H9 (cell line): ENCODE measurements at regions not wholly inside any gene's neighbourhood (a gene's known extent, or its start where the extent isn't known, plus 50 kb on each side); places are given as distances from the start of the nearest gene placed in this dataset.
A peak's percentile ranks its signal among the peaks of the same experiment; 100 is the strongest.

ENCODE experiments used
- DNase-seq: peaks from one replicate; pipeline ENCODE4 v3.0.0-alpha.2; 2017
- H2AFZ ChIP-seq: one replicate; pipeline ENCODE4 v1.6.1; 2013; ENCODE audit warnings: mild to moderate bottlenecking, low read length, control low read depth, moderate library complexity
- H2AK5ac ChIP-seq: 2 replicates; pipeline ENCODE4 v1.6.1; 2013; ENCODE audit warnings: low read length, control low read depth, mixed read lengths; ENCODE audit not compliant: insufficient read length
- H2BK120ac ChIP-seq: one replicate; pipeline ENCODE4 v1.6.1; 2013; ENCODE audit warnings: low read depth, mild to moderate bottlenecking, low read length, control low read depth, inconsistent platforms; ENCODE audit not compliant: poor library complexity, severe bottlenecking
- H2BK12ac ChIP-seq: 2 replicates; pipeline ENCODE4 v1.6.1; 2013; ENCODE audit warnings: low read length, control low read depth, mixed read lengths, low read depth; ENCODE audit not compliant: insufficient read length
- H2BK15ac ChIP-seq: 2 replicates; pipeline ENCODE4 v1.6.1; 2013; ENCODE audit warnings: low read depth, low read length, control low read depth
- H2BK20ac ChIP-seq: one replicate; pipeline ENCODE4 v1.6.1; 2013; ENCODE audit warnings: low read depth, mild to moderate bottlenecking, low read length, control low read depth, inconsistent platforms; ENCODE audit not compliant: poor library complexity, severe bottlenecking
- H2BK5ac ChIP-seq: 2 replicates; pipeline ENCODE4 v1.6.1; 2013; ENCODE audit warnings: low read length, control low read depth, mixed read lengths; ENCODE audit not compliant: insufficient read length
- H3K14ac ChIP-seq: 2 replicates; pipeline ENCODE4 v1.6.1; 2013; ENCODE audit warnings: low read length, control low read depth; ENCODE audit not compliant: insufficient read depth
- H3K18ac ChIP-seq: 2 replicates; pipeline ENCODE4 v1.6.1; 2013; ENCODE audit warnings: low read depth, mild to moderate bottlenecking, mixed read lengths, low read length, control low read depth; ENCODE audit not compliant: insufficient read length
- H3K23ac ChIP-seq: 2 replicates; pipeline ENCODE4 v1.6.1; 2013; ENCODE audit warnings: low read length, control low read depth, mixed read lengths, low read depth; ENCODE audit not compliant: insufficient read length
- H3K23me2 ChIP-seq: 2 replicates; pipeline ENCODE4 v1.6.1; 2013; ENCODE audit warnings: low read depth, mild to moderate bottlenecking, mixed read lengths, low read length, control low read depth; ENCODE audit not compliant: insufficient read length, poor library complexity, severe bottlenecking
- H3K27ac ChIP-seq: 2 replicates; pipeline ENCODE4 v1.5.1; 2013; ENCODE audit warnings: low read length, control low read depth, mixed read lengths, low read depth; ENCODE audit not compliant: insufficient read length
- H3K27me3 ChIP-seq: 2 replicates; pipeline ENCODE4 v1.6.1; 2013; ENCODE audit warnings: low read length, control low read depth, inconsistent platforms; ENCODE audit not compliant: insufficient read depth
- H3K4ac ChIP-seq: 2 replicates; pipeline ENCODE4 v1.6.1; 2013; ENCODE audit warnings: low read depth, mild to moderate bottlenecking, control low read depth, inconsistent platforms, low read length, moderate library complexity
- H3K4me1 ChIP-seq: 2 replicates; pipeline ENCODE4 v1.6.1; 2013; ENCODE audit warnings: low read length, control low read depth, inconsistent platforms; ENCODE audit not compliant: insufficient read depth
- H3K4me2 ChIP-seq: 2 replicates; pipeline ENCODE4 v1.6.1; 2013; ENCODE audit warnings: low read length, control low read depth, mixed read lengths; ENCODE audit not compliant: insufficient read length, insufficient read depth
- H3K56ac ChIP-seq: 2 replicates; pipeline ENCODE4 v1.6.1; 2013; ENCODE audit warnings: low read depth, mild to moderate bottlenecking, mixed read lengths, low read length, control low read depth; ENCODE audit not compliant: insufficient read length
- H3K79me1 ChIP-seq: 2 replicates; pipeline ENCODE4 v1.6.1; 2013; ENCODE audit warnings: low read depth, mild to moderate bottlenecking, moderate library complexity, low read length, control low read depth, inconsistent platforms; ENCODE audit not compliant: insufficient read depth, poor library complexity, severe bottlenecking
- H3K79me2 ChIP-seq: 2 replicates; pipeline ENCODE4 v1.6.1; 2013; ENCODE audit warnings: low read length, control low read depth, inconsistent platforms; ENCODE audit not compliant: insufficient read depth
- H3K9ac ChIP-seq: 2 replicates; pipeline ENCODE4 v1.6.1; 2013; ENCODE audit warnings: low read length, control low read depth, mixed read lengths; ENCODE audit not compliant: insufficient read length; ENCODE audit errors: extremely low read depth
- H3K9me3 ChIP-seq: one replicate; pipeline ENCODE4 v1.6.1; 2013; ENCODE audit warnings: low read depth, low read length, inconsistent platforms; ENCODE audit not compliant: control insufficient read depth
- H3T11ph ChIP-seq: one replicate; pipeline ENCODE4 v1.6.1; 2013; ENCODE audit warnings: mild to moderate bottlenecking, low read length, control low read depth, inconsistent platforms
- H4K20me1 ChIP-seq: one replicate; pipeline ENCODE4 v1.6.1; 2013; ENCODE audit not compliant: control insufficient read depth, insufficient read length, insufficient read depth
- H4K5ac ChIP-seq: 2 replicates; pipeline ENCODE4 v1.6.1; 2013; ENCODE audit warnings: low read depth, mild to moderate bottlenecking, mixed read lengths, low read length, control low read depth; ENCODE audit not compliant: insufficient read length
- H4K8ac ChIP-seq: replicated peaks from 2 replicates; pipeline ENCODE4 v1.6.1; 2013; ENCODE audit warnings: low read length, control low read depth, mixed read lengths, low read depth; ENCODE audit not compliant: insufficient read length
- H4K91ac ChIP-seq: 2 replicates; pipeline ENCODE4 v1.6.1; 2013; ENCODE audit warnings: low read depth, mild to moderate bottlenecking, moderate library complexity, mixed read lengths, low read length, control low read depth; ENCODE audit not compliant: insufficient read length
- H3K27ac Mint-ChIP-seq, 3 experiments: 2 replicates in 2 of 3; 3 replicates in 1 of 3; pipeline ENCODE4 v1.8.0; 2020 to 2021; ENCODE audit warnings: mixed read lengths in 3 of 3, mild to moderate bottlenecking in 1 of 3, moderate library complexity in 1 of 3
- H3K27me3 Mint-ChIP-seq: 2 replicates; pipeline ENCODE4 v1.8.0; 2021; ENCODE audit warnings: low read depth, mild to moderate bottlenecking, moderate library complexity, mixed read lengths
- H3K36me3 Mint-ChIP-seq, 3 experiments: 2 replicates in 2 of 3; 3 replicates in 1 of 3; pipeline ENCODE4 v1.8.0; 2020 to 2021; ENCODE audit warnings: low read depth in 3 of 3, mixed read lengths in 3 of 3; ENCODE audit not compliant: insufficient read depth in 1 of 3
- H3K4me1 Mint-ChIP-seq, 2 experiments: 2 replicates each; pipeline ENCODE4 v1.8.0; 2020; ENCODE audit warnings: mixed read lengths in 2 of 2
- H3K4me3 Mint-ChIP-seq, 2 experiments: 2 replicates in 1 of 2; 3 replicates in 1 of 2; pipeline ENCODE4 v1.8.0; 2020 to 2021; ENCODE audit warnings: mild to moderate bottlenecking in 2 of 2, mixed read lengths in 2 of 2, moderate library complexity in 1 of 2
- H3K9me3 Mint-ChIP-seq, 2 experiments: 2 replicates in 1 of 2; 3 replicates in 1 of 2; pipeline ENCODE4 v1.8.0; 2020; ENCODE audit warnings: mild to moderate bottlenecking in 2 of 2, mixed read lengths in 2 of 2, moderate library complexity in 1 of 2
- CTCF ChIP-seq: fragments of 200-600 bp; sonication (generic); conservative IDR thresholded peaks from 3 replicates; pipeline ENCODE4 v1.8.0; 2021; ENCODE audit warnings: antibody characterized with exemption, mild to moderate bottlenecking
- WGBS: extraction: QIAGEN DNeasy Blood & Tissue Kit; methylation state at CpG from one replicate; pipeline ENCODE4 v1.1.7; 2013; ENCODE audit warnings: missing lambda C conversion rate, low lambda C conversion rate, mixed read lengths; ENCODE audit not compliant: insufficient read length; ENCODE audit errors: extremely low coverage; 5-methylcytosine and 5-hydroxymethylcytosine counted together

GRCh38 chr2:64327510-64328414 is 126.2 kb upstream of the LGALSL start:
- Histone ChIP-seq H3K18ac (no peak overlapping the region), H3K23ac (no peak overlapping the region), H3K4ac (no peak overlapping the region), H2AFZ (no peak overlapping the region), H3K79me2 (no peaks in the 10 kb centered on the region), H3K56ac (no peak overlapping the region), H2BK20ac (no peak overlapping the region), H2BK15ac (no peak overlapping the region), H3K79me1 (no peaks in the 10 kb centered on the region), H4K8ac (no peak overlapping the region), H3K9ac (no peak overlapping the region), H2BK12ac (no peak overlapping the region), H3T11ph (no peak overlapping the region), H2BK5ac (no peak overlapping the region), H3K14ac (no peak overlapping the region), H4K20me1 (no peaks in the 10 kb centered on the region), H4K5ac (no peak overlapping the region), H2AK5ac (no peak overlapping the region), H3K4me1 (peaks cover 9% of the 10 kb centered on the region; the same call in 1 of the 2 replicates), H2BK120ac (no peak overlapping the region), H4K91ac (no peak overlapping the region), H3K23me2 (no peaks in the 10 kb centered on the region), H3K4me2 (no peak overlapping the region), H3K27me3 (no peaks in the 10 kb centered on the region; the same call in 1 of the 2 replicates), H3K9me3 (no peaks in the 10 kb centered on the region), H3K27ac (no peak overlapping the region)
- peak; percentile 46 for DNase-seq
- Mint-ChIP-seq H3K4me1 (peaks cover 58 to 70% of the 10 kb centered on the region in 2 experiments), H3K4me3 (no peak overlapping the region), H3K27me3 (peaks cover 2% of the 10 kb centered on the region), H3K36me3 (no peaks in the 10 kb centered on the region), H3K27ac (0 out of 7 replicates have a peak overlapping the region, but pooled peaks of 1 of the 3 experiments have one; percentile 44), H3K9me3 (no peaks in the 10 kb centered on the region)
- peak; percentile 45; the same call in 2 of the 3 replicates for TF ChIP-seq CTCF
- WGBS = no CpG with 5 or more reads among the region's 16 CpGs
